ENCODE measurements at regions not wholly inside any gene's neighbourhood (a gene's known extent, or its start where the extent isn't known, plus 50 kb on each side); places are given as distances from the start of the nearest gene placed in this dataset.

- intact Hi-C loops (cut with DNase I) = no loop called here
- no peak overlapping the region for H3K4me3 ChIP-seq
- H3K36me3 ChIP-seq = no peaks in the 10 kb centered on the region
- H3K4me1 ChIP-seq = no peaks in the 10 kb centered on the region
- 86 to 89% (median 88%) methylated on average over 3 of the region's 3 CpGs for WGBS, 4 donors
- no peak for TF ChIP-seq CTCF (IDR thresholded peaks at IDR 0.05)
- no peak for TF ChIP-seq POLR2A (IDR thresholded peaks at IDR 0.05)
- H3K27me3 ChIP-seq = no peaks in the 10 kb centered on the region
- H3K27ac ChIP-seq = no peak overlapping the region
- DNase-seq (no peak), ATAC-seq (no peak)
- peaks cover 0 to 9% (median 0%) of the 10 kb centered on the region in 12 donors for H3K9me3 ChIP-seq
Measured at GRCh38 chr16:73750639-73751038, 546.0 kb upstream of the PSMD7 start.

GRCh38 chr16:73747328-73747727 is 549.3 kb upstream of the PSMD7 start:
- H3K9me3 ChIP-seq = peaks cover 0 to 9% (median 0%) of the 10 kb centered on the region in 12 donors
- ATAC-seq (no peak), DNase-seq (no peak)
- no peak overlapping the region for H3K4me3 ChIP-seq
- intact Hi-C loops (cut with DNase I) = no loop called here
- TF ChIP-seq POLR2A (IDR thresholded peaks at IDR 0.05) (no peak), CTCF (IDR thresholded peaks at IDR 0.05) (no peak)
- H3K4me1 ChIP-seq = no peaks in the 10 kb centered on the region
- no peaks in the 10 kb centered on the region for H3K36me3 ChIP-seq
- H3K27me3 ChIP-seq = peaks cover 0 to 1% (median 0%) of the 10 kb centered on the region in 9 donors
- no peak overlapping the region for H3K27ac ChIP-seq

- 43 to 71% (median 47%) methylated on average over 2 of the region's 2 CpGs for WGBS, 4 donors
- DNase-seq = no peak
- Histone ChIP-seq H3K36me3 (no peaks in the 10 kb centered on the region), H3K27ac (no peak overlapping the region), H3K27me3 (peaks cover 0 to 5% (median 0%) of the 10 kb centered on the region in 9 donors), H3K9me3 (peaks cover 0 to 9% (median 0%) of the 10 kb centered on the region in 12 donors), H3K4me3 (no peak overlapping the region), H3K4me1 (no peaks in the 10 kb centered on the region)
- TF ChIP-seq CTCF (IDR thresholded peaks at IDR 0.05) = no peak
- no peak for TF ChIP-seq POLR2A (IDR thresholded peaks at IDR 0.05)
- intact Hi-C loops (cut with DNase I) = no loop called here
- ATAC-seq = no peak
Measured at GRCh38 chr16:73746554-73746953, 550.1 kb upstream of the PSMD7 start.

GRCh38 chr16:73743665-73744496 is 552.7 kb upstream of the PSMD7 start:
- intact Hi-C loops (cut with DNase I) = no loop called here
- H3K27ac ChIP-seq = no peak overlapping the region
- H3K36me3 ChIP-seq = no peaks in the 10 kb centered on the region
- H3K4me1 ChIP-seq = no peaks in the 10 kb centered on the region
- peaks cover 0 to 5% (median 0%) of the 10 kb centered on the region in 9 donors for H3K27me3 ChIP-seq
- 81 to 85% (median 84%) methylated on average over 11 of the region's 11 CpGs for WGBS, 4 donors
- TF ChIP-seq CTCF (IDR thresholded peaks at IDR 0.05) (peak in 2 of 12 donors; percentile 10 to 11), POLR2A (IDR thresholded peaks at IDR 0.05) (no peak)
- ATAC-seq (no peak), DNase-seq (no peak)
- no peak overlapping the region for H3K4me3 ChIP-seq
- peaks cover 0 to 14% (median 0%) of the 10 kb centered on the region in 12 donors for H3K9me3 ChIP-seq
